ENCODE measurements at regions not wholly inside any gene's neighbourhood (a gene's known extent, or its start where the extent isn't known, plus 50 kb on each side); places are given as distances from the start of the nearest gene placed in this dataset.

- no peak for DNase-seq (ENCODE audit: low spot score)
Observed at GRCh38 chr2:120977582-120978358, 242.1 kb downstream of the GLI2 start.

- DNase-seq (ENCODE audit: low spot score) = no peak
Observed at GRCh38 chr2:120978359-120979050, 242.8 kb downstream of the GLI2 start.

- DNase-seq (ENCODE audit: low spot score) = no peak
Observed at GRCh38 chr2:120979398-120979797, 243.7 kb downstream of the GLI2 start.

- DNase-seq (ENCODE audit: low spot score) = no peak
Observed at GRCh38 chr2:120979921-120980320, 244.3 kb downstream of the GLI2 start.

- DNase-seq (ENCODE audit: low spot score) = no peak
Observed at GRCh38 chr2:120981443-120981842, 245.8 kb downstream of the GLI2 start.

- no peak for DNase-seq (ENCODE audit: low spot score)
Observed at GRCh38 chr2:120982598-120982997, 246.9 kb downstream of the GLI2 start.

- DNase-seq (ENCODE audit: low spot score) = no peak
Observed at GRCh38 chr2:120983344-120983743, 247.7 kb downstream of the GLI2 start.

GRCh38 chr2:120984046-120984445 is 248.4 kb downstream of the GLI2 start:
- no peak for DNase-seq (ENCODE audit: low spot score)

- DNase-seq (ENCODE audit: low spot score) = no peak
Observed at GRCh38 chr2:120984452-120985173, 248.9 kb downstream of the GLI2 start.

GRCh38 chr2:120985174-120985996 is 249.7 kb downstream of the GLI2 start:
- no peak for DNase-seq (ENCODE audit: low spot score)

GRCh38 chr2:120985997-120986651 is 250.5 kb downstream of the GLI2 start:
- DNase-seq (ENCODE audit: low spot score) = no peak

GRCh38 chr2:120986898-120987650 is 251.4 kb downstream of the GLI2 start:
- no peak for DNase-seq (ENCODE audit: low spot score)

- no peak for DNase-seq (ENCODE audit: low spot score)
Observed at GRCh38 chr2:120988051-120988699, 252.5 kb downstream of the GLI2 start.

GRCh38 chr2:120988700-120989511 is 253.2 kb downstream of the GLI2 start:
- DNase-seq (ENCODE audit: low spot score) = no peak

GRCh38 chr2:120989512-120990441 is 254.1 kb downstream of the GLI2 start:
- no peak for DNase-seq (ENCODE audit: low spot score)

- DNase-seq (ENCODE audit: low spot score) = no peak
Observed at GRCh38 chr2:120990451-120990871, 254.8 kb downstream of the GLI2 start.

GRCh38 chr2:120991441-120991840 is 255.8 kb downstream of the GLI2 start:
- DNase-seq (ENCODE audit: low spot score) = no peak

Data from COLO829 (cell line).